SH-SY5Y (cell line): ENCODE measurements at regions not wholly inside any gene's neighbourhood (a gene's known extent, or its start where the extent isn't known, plus 50 kb on each side); places are given as distances from the start of the nearest gene placed in this dataset.

Source experiments
- GATA2 ChIP-seq: IDR thresholded peaks from 2 replicates; pipeline ENCODE4 v1.6.1; 2011; ENCODE audit warnings: mild to moderate bottlenecking, low read depth, low read length
- GATA3 ChIP-seq: IDR thresholded peaks from 2 replicates; pipeline ENCODE4 v1.6.1; 2011; ENCODE audit warnings: low read depth, mild to moderate bottlenecking, low read length, moderate library complexity

DNA sequence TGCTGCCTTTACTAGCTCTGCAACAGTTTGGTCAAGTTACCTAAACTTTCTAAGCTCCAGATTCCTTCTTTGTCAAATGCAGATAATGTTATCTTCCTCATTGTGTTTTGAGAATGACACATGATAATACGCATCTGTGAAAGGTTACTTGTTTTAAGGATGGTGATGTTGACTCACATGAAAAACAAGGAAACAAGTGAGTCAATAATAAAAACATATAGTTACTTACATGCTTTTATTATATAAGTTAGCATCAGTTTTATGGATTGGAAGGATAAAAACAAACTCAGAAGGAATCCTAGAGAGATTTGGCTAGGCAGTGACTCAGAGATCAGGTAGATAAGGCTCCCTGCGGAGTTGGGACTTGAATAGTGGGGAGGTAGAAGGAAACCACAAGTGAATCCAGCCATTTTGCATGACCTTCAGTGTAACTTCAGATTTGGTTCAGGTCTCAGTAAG, 144.6 kb downstream of the LMO4 start:
- TF ChIP-seq GATA2 = 0 out of 2 replicates have a peak, but pooled peaks have one; percentile 30
- TF ChIP-seq GATA3 = no peak
